CD14-positive monocyte (primary cell): ENCODE measurements at regions not wholly inside any gene's neighbourhood (a gene's known extent, or its start where the extent isn't known, plus 50 kb on each side); places are given as distances from the start of the nearest gene placed in this dataset.

Experiments
- DNase-seq, 3 donors: peaks; one replicate each; pipeline ENCODE4 v3.0.0-alpha.2; 2011 to 2022
- H2AFZ ChIP-seq: 2 replicates; pipeline ENCODE4 v1.6.0; 2012; ENCODE audit warnings: mild to moderate bottlenecking, low read depth, low read length, inconsistent platforms; ENCODE audit not compliant: insufficient read depth, poor library complexity, severe bottlenecking
- H3K27ac ChIP-seq, 2 donors: 1 replicate in 1 of 2; 2 replicates in 1 of 2; pipeline ENCODE4 v1.5.1; 2012 to 2013; ENCODE audit warnings: low read length in 2 of 2, control low read depth in 1 of 2, inconsistent platforms in 1 of 2, low read depth in 1 of 2, mild to moderate bottlenecking in 1 of 2
- H3K27me3 ChIP-seq, 2 donors: one replicate each; pipeline versions ENCODE4 v1.6.0 to v1.6.1; 2011 to 2013; ENCODE audit warnings: low read length in 2 of 2; ENCODE audit not compliant: control insufficient read depth in 2 of 2, insufficient read depth in 2 of 2
- H3K36me3 ChIP-seq, 2 donors: replicated peaks in 1 of 2; 1 replicate in 1 of 2; 2 replicates in 1 of 2; pipeline versions ENCODE4 v1.5.1 to v1.6.1; 2012 to 2013; ENCODE audit warnings: low read length in 2 of 2, control low read depth in 1 of 2, inconsistent platforms in 1 of 2, mild to moderate bottlenecking in 1 of 2; ENCODE audit not compliant: insufficient read depth in 2 of 2, control insufficient read depth in 1 of 2
- H3K4me1 ChIP-seq, 2 donors: 1 replicate in 1 of 2; 2 replicates in 1 of 2; pipeline versions ENCODE4 v1.5.1 to v1.6.1; 2012 to 2013; ENCODE audit warnings: low read length in 2 of 2, control low read depth in 1 of 2, inconsistent platforms in 1 of 2, mild to moderate bottlenecking in 1 of 2, moderate library complexity in 1 of 2; ENCODE audit not compliant: insufficient read depth in 2 of 2, control insufficient read depth in 1 of 2
- H3K4me2 ChIP-seq: replicated peaks from 2 replicates; pipeline ENCODE3; 2012; ENCODE audit warnings: low read length, moderate library complexity, mild to moderate bottlenecking; ENCODE audit not compliant: poor library complexity, severe bottlenecking; ENCODE audit errors: extremely low read depth
- H3K4me3 ChIP-seq, 3 experiments: fragments of 200-600 bp in 1 of 3; sonication (generic) in 1 of 3; replicated peaks in 1 of 3; 1 replicate in 2 of 3; 2 replicates in 1 of 3; pipeline ENCODE4 v1.5.1; 2011 to 2013; ENCODE audit warnings: low read length in 3 of 3, mild to moderate bottlenecking in 3 of 3, control low read depth in 2 of 3, low read depth in 2 of 3, inconsistent platforms in 1 of 3, moderate library complexity in 1 of 3
- H3K79me2 ChIP-seq: 2 replicates; pipeline ENCODE4 v1.6.0; 2012; ENCODE audit warnings: mild to moderate bottlenecking, control low read depth, inconsistent platforms, low read length, moderate library complexity; ENCODE audit not compliant: insufficient read depth
- H3K9ac ChIP-seq: 2 replicates; pipeline ENCODE4 v1.6.0; 2017; ENCODE audit warnings: low read length, mild to moderate bottlenecking; ENCODE audit not compliant: insufficient read depth, poor library complexity, severe bottlenecking
- H3K9me3 ChIP-seq, 2 donors: replicated peaks in 1 of 2; 1 replicate in 1 of 2; 2 replicates in 1 of 2; pipeline versions ENCODE4 v1.5.1 to v1.6.1; 2012 to 2013; ENCODE audit warnings: low read length in 2 of 2, control low read depth in 1 of 2; ENCODE audit not compliant: control insufficient read depth in 1 of 2, insufficient read depth in 1 of 2
- H4K20me1 ChIP-seq: 2 replicates; pipeline ENCODE4 v1.6.0; 2012; ENCODE audit warnings: mild to moderate bottlenecking, low read length, control low read depth, moderate library complexity; ENCODE audit not compliant: insufficient read depth
- H3K27ac Mint-ChIP-seq, 7 donors: one replicate each; pipeline ENCODE4 v1.8.0; 2020; ENCODE audit warnings: mild to moderate bottlenecking in 7 of 7, mixed read lengths in 7 of 7, moderate library complexity in 6 of 7, inconsistent platforms in 2 of 7
- H3K27me3 Mint-ChIP-seq, 3 donors: one replicate each; pipeline ENCODE4 v1.8.0; 2021 to 2022; ENCODE audit warnings: low read depth in 3 of 3, mild to moderate bottlenecking in 3 of 3, mixed read lengths in 3 of 3, moderate library complexity in 3 of 3, inconsistent platforms in 1 of 3
- H3K36me3 Mint-ChIP-seq, 2 donors: one replicate each; pipeline ENCODE4 v1.8.0; 2020; ENCODE audit warnings: mixed read lengths in 2 of 2, inconsistent platforms in 1 of 2, mild to moderate bottlenecking in 1 of 2
- H3K4me1 Mint-ChIP-seq: one replicate; pipeline ENCODE4 v1.8.0; 2020; ENCODE audit warnings: mild to moderate bottlenecking, mixed read lengths
- H3K4me3 Mint-ChIP-seq, 2 donors: one replicate each; pipeline ENCODE4 v1.8.0; 2020; ENCODE audit warnings: mild to moderate bottlenecking in 2 of 2, mixed read lengths in 2 of 2, moderate library complexity in 1 of 2
- H3K9me3 Mint-ChIP-seq, 7 donors: one replicate each; pipeline ENCODE4 v1.8.0; 2020 to 2022; ENCODE audit warnings: mixed read lengths in 7 of 7, mild to moderate bottlenecking in 6 of 7, moderate library complexity in 6 of 7, inconsistent platforms in 2 of 7
- CTCF ChIP-seq: fragments of 200-600 bp; IDR thresholded peaks from one replicate; pipeline ENCODE4 v1.8.0; 2022; ENCODE audit warnings: antibody characterized with exemption, mild to moderate bottlenecking
- WGBS: methylation state at CpG from one replicate; pipeline ENCODE4 v1.1.5; 2013; ENCODE audit warnings: missing lambda C conversion rate; ENCODE audit not compliant: insufficient coverage; 5-methylcytosine and 5-hydroxymethylcytosine counted together
- intact Hi-C, 2 donors: fragments of 100-400 bp; cut with micrococcal nuclease; formaldehyde crosslinking; loops; one replicate each; pipeline versions ENCODE4 v1.15.0 to v1.15.1; 2023

- Histone ChIP-seq H3K4me2 (no peak overlapping the region), H3K4me1 (no peaks in the 10 kb centered on the region), H3K36me3 (no peaks in the 10 kb centered on the region), H3K27ac (no peak overlapping the region), H3K9ac (no peak overlapping the region), H3K27me3 (no peaks in the 10 kb centered on the region), H2AFZ (no peak overlapping the region), H3K79me2 (no peaks in the 10 kb centered on the region), H4K20me1 (no peaks in the 10 kb centered on the region), H3K4me3 (no peak overlapping the region), H3K9me3 (peaks cover under 1 to 2% of the 10 kb centered on the region in 2 donors)
- 44% methylated on average over 2 of the region's 4 CpGs for WGBS
- Mint-ChIP-seq H3K4me3 (no peak overlapping the region), H3K4me1 (no peaks in the 10 kb centered on the region), H3K27me3 (peaks cover 5 to 6% (median 5%) of the 10 kb centered on the region in 3 donors), H3K27ac (no peak overlapping the region), H3K9me3 (peaks cover 0 to 8% (median 0%) of the 10 kb centered on the region in 7 donors), H3K36me3 (no peaks in the 10 kb centered on the region)
- DNase-seq = no peak
- intact Hi-C loops = no loop called here
- TF ChIP-seq CTCF = no peak
Observed at GRCh38 chr1:30545365-30545764, 178.0 kb downstream of the MATN1 start.

GRCh38 chr1:30541721-30542485, 181.5 kb downstream of the MATN1 start:
- 87% methylated on average over 3 of the region's 10 CpGs for WGBS
- Mint-ChIP-seq H3K27me3 (peaks cover 4 to 5% (median 4%) of the 10 kb centered on the region in 3 donors), H3K4me1 (no peaks in the 10 kb centered on the region), H3K4me3 (no peak overlapping the region), H3K9me3 (peaks cover 0 to 2% (median 0%) of the 10 kb centered on the region in 7 donors), H3K27ac (no peak overlapping the region), H3K36me3 (no peaks in the 10 kb centered on the region)
- no peak for TF ChIP-seq CTCF
- Histone ChIP-seq H4K20me1 (no peaks in the 10 kb centered on the region), H3K4me2 (no peak overlapping the region), H3K27me3 (no peaks in the 10 kb centered on the region), H2AFZ (no peak overlapping the region), H3K4me3 (no peak overlapping the region), H3K79me2 (no peaks in the 10 kb centered on the region), H3K9me3 (no peaks in the 10 kb centered on the region), H3K36me3 (no peaks in the 10 kb centered on the region), H3K4me1 (no peaks in the 10 kb centered on the region), H3K27ac (no peak overlapping the region), H3K9ac (no peak overlapping the region)
- intact Hi-C loops = no loop called here
- no peak for DNase-seq
